Loucy (cell line): ENCODE measurements at regions not wholly inside any gene's neighbourhood (a gene's known extent, or its start where the extent isn't known, plus 50 kb on each side); places are given as distances from the start of the nearest gene placed in this dataset.

ENCODE experiments used
- H2AFZ ChIP-seq: fragments of 200-600 bp; sonication (generic); 2 replicates; pipeline ENCODE4 v1.6.0; 2016; ENCODE audit warnings: antibody characterized with exemption, mild to moderate bottlenecking, low read length, moderate library complexity
- H3F3A ChIP-seq: fragments of 200-600 bp; 2 replicates; pipeline ENCODE4 v1.6.0; 2016; ENCODE audit warnings: antibody characterized with exemption, low read depth, mild to moderate bottlenecking
- H3K27me3 ChIP-seq: fragments of 200-600 bp; sonication (generic); 2 replicates; pipeline ENCODE4 v1.6.1; 2014; ENCODE audit warnings: low read length, mild to moderate bottlenecking; ENCODE audit not compliant: insufficient read depth, poor library complexity, severe bottlenecking
- H3K36me3 ChIP-seq: fragments of 200-600 bp; sonication (generic); 2 replicates; pipeline ENCODE4 v1.6.1; 2016; ENCODE audit warnings: low read length; ENCODE audit not compliant: insufficient read depth
- H3K4me1 ChIP-seq: fragments of 200-600 bp; sonication (generic); 2 replicates; pipeline ENCODE4 v1.5.1; 2014; ENCODE audit warnings: low read length, mild to moderate bottlenecking; ENCODE audit not compliant: insufficient read depth, poor library complexity, severe bottlenecking
- H3K4me2 ChIP-seq: fragments of 200-600 bp; sonication (generic); 2 replicates; pipeline ENCODE4 v1.6.0; 2014; ENCODE audit warnings: antibody characterized with exemption, low read length, low read depth, mild to moderate bottlenecking; ENCODE audit not compliant: poor library complexity, severe bottlenecking
- H3K4me3 ChIP-seq: fragments of 200-600 bp; sonication (generic); 2 replicates; pipeline ENCODE4 v1.5.1; 2014; ENCODE audit warnings: low read length, mild to moderate bottlenecking, mixed read lengths; ENCODE audit not compliant: poor library complexity, severe bottlenecking
- H3K79me2 ChIP-seq: fragments of 200-600 bp; sonication (generic); 2 replicates; pipeline ENCODE4 v1.6.1; 2014; ENCODE audit warnings: low read length; ENCODE audit not compliant: insufficient read depth
- H3K9ac ChIP-seq: fragments of 200-600 bp; sonication (generic); 2 replicates; pipeline ENCODE4 v1.6.0; 2014; ENCODE audit warnings: mild to moderate bottlenecking, low read depth, low read length, moderate library complexity; ENCODE audit not compliant: poor library complexity, severe bottlenecking
- H3K9me2 ChIP-seq: fragments of 200-600 bp; sonication (generic); replicated peaks from 2 replicates; pipeline ENCODE4 v1.6.1; 2016; ENCODE audit warnings: low read depth, low read length, mixed read lengths
- H3K9me3 ChIP-seq: fragments of 200-600 bp; sonication (generic); 2 replicates; pipeline ENCODE4 v1.6.1; 2014; ENCODE audit warnings: mild to moderate bottlenecking, antibody characterized with exemption, low read length, low read depth; ENCODE audit not compliant: insufficient read depth
- H4K20me1 ChIP-seq: fragments of 200-600 bp; sonication (generic); 2 replicates; pipeline ENCODE4 v1.6.0; 2014; ENCODE audit warnings: antibody characterized with exemption, low read length, mild to moderate bottlenecking; ENCODE audit not compliant: insufficient read depth, poor library complexity, severe bottlenecking
- EZH2phosphoT487 ChIP-seq: fragments of 200-600 bp; IDR thresholded peaks from 2 replicates; pipeline ENCODE4 v1.6.1; 2018; ENCODE audit warnings: antibody characterized with exemption, mild to moderate bottlenecking, moderate library complexity, borderline replicate concordance
- TF ChIP-seq, protein P1 (sequence below): fragments of 200-600 bp; sonication (generic); conservative IDR thresholded peaks from 2 replicates; pipeline ENCODE4 v1.5.1; 2014; ENCODE audit warnings: mild to moderate bottlenecking, antibody characterized with exemption, low read length

DNA sequence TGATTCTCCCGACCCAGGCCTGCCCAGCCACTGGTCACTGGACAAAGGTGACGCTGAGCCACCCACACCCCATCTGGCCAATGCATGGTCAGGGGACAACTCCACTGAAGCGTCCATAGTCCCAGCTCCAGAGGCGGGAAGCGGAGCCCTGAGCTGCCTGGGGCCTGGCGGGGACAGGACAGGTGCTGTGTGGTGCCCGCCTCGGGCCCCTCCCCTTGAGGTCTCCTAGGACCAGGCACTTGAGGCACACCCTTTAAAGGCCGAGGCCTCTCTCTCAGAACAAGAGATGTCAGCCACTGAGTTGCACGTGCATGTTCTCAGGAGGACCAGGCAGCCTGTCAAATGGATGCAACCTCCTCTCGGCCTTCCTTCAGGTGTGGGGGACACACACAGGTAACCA is 52.5 kb upstream of the PPP2R2D start:
- H3K36me3 ChIP-seq: no peaks in the 10 kb centered on the region
- H3K4me1 ChIP-seq: no peaks in the 10 kb centered on the region
- no peaks in the 10 kb centered on the region for H3K27me3 ChIP-seq
- H3K4me2 ChIP-seq: no peak overlapping the region
- no peaks in the 10 kb centered on the region for H3K79me2 ChIP-seq
- H3F3A ChIP-seq: no peaks in the 10 kb centered on the region
- H3K4me3 ChIP-seq: no peak overlapping the region
- no peak overlapping the region for H2AFZ ChIP-seq
- H3K9me3 ChIP-seq: peaks cover 13% of the 10 kb centered on the region; the same call in 1 of the 2 replicates
- H3K9ac ChIP-seq: no peak overlapping the region
- no peak for TF ChIP-seq EZH2phosphoT487
- TF ChIP-seq, protein P1, sequence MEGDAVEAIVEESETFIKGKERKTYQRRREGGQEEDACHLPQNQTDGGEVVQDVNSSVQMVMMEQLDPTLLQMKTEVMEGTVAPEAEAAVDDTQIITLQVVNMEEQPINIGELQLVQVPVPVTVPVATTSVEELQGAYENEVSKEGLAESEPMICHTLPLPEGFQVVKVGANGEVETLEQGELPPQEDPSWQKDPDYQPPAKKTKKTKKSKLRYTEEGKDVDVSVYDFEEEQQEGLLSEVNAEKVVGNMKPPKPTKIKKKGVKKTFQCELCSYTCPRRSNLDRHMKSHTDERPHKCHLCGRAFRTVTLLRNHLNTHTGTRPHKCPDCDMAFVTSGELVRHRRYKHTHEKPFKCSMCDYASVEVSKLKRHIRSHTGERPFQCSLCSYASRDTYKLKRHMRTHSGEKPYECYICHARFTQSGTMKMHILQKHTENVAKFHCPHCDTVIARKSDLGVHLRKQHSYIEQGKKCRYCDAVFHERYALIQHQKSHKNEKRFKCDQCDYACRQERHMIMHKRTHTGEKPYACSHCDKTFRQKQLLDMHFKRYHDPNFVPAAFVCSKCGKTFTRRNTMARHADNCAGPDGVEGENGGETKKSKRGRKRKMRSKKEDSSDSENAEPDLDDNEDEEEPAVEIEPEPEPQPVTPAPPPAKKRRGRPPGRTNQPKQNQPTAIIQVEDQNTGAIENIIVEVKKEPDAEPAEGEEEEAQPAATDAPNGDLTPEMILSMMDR: no peak
- no peaks in the 10 kb centered on the region for H3K9me2 ChIP-seq
- no peaks in the 10 kb centered on the region for H4K20me1 ChIP-seq

DNA sequence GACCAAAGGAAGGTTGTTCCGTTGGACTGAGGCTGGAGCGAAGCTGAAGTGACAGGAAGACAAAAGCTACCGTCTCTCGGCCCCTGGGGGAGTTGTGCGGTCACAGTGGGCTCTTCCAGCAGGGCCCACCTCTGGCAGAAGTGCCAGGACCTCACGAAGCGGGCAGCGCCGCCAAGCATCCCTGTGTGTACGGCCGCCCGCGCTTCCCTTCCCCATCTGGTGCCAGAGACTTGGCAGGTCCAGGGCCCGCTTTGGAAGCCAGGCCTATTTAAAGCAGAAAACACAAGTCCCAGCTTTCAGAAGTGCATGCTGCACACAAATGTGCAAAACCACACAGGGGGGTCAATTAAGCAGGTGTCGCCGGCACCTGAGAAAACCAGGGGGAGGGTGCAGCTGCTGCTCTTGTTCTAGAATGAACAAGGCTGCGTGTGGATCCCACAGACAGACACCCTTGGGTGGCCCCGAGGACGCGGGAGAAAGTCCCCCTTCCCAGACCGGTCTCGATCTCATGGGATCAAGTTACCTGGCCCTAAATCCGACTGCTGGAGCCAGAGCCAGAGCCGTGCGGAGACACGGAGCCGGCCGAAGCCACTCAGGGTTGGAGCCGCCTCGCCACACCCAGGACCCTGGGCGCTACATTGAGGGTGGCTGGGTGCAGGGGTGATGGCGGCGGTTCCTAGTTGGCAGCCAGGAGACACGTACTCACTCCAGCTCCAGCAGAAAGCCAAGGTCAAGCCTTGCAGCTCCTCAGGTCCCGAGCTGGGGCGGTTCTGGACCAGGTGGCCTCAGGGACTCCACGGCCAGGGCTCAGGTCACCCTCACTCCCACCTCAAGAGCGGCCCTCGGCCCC is 51.8 kb upstream of the PPP2R2D start:
- Histone ChIP-seq H3K4me1 (no peaks in the 10 kb centered on the region), H3K9ac (no peak overlapping the region), H3K9me2 (no peaks in the 10 kb centered on the region), H3K9me3 (peaks cover 6% of the 10 kb centered on the region; the same call in 1 of the 2 replicates), H3F3A (no peaks in the 10 kb centered on the region), H3K36me3 (no peaks in the 10 kb centered on the region), H3K4me2 (no peak overlapping the region), H3K27me3 (no peaks in the 10 kb centered on the region), H4K20me1 (no peaks in the 10 kb centered on the region), H3K4me3 (no peak overlapping the region), H3K79me2 (no peaks in the 10 kb centered on the region), H2AFZ (no peak overlapping the region)
- TF ChIP-seq EZH2phosphoT487: no peak
- TF ChIP-seq, protein P1: no peak

DNA sequence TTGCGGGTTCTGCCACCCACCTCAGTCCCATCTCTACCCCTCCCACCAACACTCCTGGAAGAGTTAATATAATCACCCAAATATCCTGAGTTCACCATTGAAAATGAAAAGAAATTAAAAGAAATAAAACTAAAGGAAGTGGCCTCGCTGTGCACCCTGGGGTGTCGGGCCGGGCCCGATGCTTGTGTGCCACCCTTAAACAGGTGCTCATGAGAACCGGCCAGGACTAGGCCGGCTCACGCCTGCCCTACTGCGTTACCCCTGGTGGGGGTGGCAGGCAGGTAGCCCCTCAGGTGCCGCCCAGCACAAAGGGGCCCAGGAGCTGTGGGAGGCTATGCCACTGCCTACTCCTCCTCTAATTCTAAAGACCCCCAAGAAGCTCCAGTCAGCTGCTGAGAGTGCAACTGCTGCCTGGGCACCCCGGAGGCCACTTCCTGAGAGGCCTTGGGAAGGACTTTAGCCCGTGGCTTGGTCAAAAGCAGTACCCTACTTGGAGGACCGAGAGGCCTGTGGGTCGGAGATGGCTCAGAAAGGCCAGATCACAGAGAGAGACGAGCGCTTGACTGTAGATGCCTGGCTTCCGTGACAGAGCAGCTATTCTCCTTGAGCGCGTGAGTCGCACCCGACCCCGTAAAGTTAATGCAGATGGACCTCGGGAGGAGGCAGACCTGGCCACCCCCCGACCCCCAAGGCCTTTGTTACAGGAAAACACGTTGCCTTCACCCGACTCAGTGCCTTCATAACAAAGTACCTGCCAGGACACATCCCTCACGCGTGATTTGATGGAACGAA is 51.0 kb upstream of the PPP2R2D start:
- Histone ChIP-seq H3K9me3 (peaks cover 5% of the 10 kb centered on the region; the same call in 1 of the 2 replicates), H3K9me2 (no peaks in the 10 kb centered on the region), H3K4me3 (no peak overlapping the region), H3K9ac (no peak overlapping the region), H3K79me2 (no peaks in the 10 kb centered on the region), H3K4me2 (no peak overlapping the region), H3K4me1 (no peaks in the 10 kb centered on the region), H3K27me3 (no peaks in the 10 kb centered on the region), H3K36me3 (no peaks in the 10 kb centered on the region), H4K20me1 (no peaks in the 10 kb centered on the region), H3F3A (no peaks in the 10 kb centered on the region), H2AFZ (no peak overlapping the region)
- no peak for TF ChIP-seq EZH2phosphoT487
- TF ChIP-seq, protein P1: no peak
